HCT116 (cell line): ENCODE measurements at regions not wholly inside any gene's neighbourhood (a gene's known extent, or its start where the extent isn't known, plus 50 kb on each side); places are given as distances from the start of the nearest gene placed in this dataset.

Experiments used
- ATAC-seq: fragments of 200-7000 bp; cut with Tn5 transposase; 2 replicates; pipeline ENCODE4 v1.9.1; 2020; ENCODE audit warnings: mild to moderate bottlenecking, moderate library complexity
- BruUV-seq: library from RNA; stranded (reverse); fragments of 400-500 nt; replicated peaks from 2 replicates; lab custom pipeline; 2021; lab: Mats Ljungman, UMichigan
- CTCF ChIA-PET: fragments of 300-600 bp; sonication (Branson Sonifier 250); formaldehyde crosslinking; loops from one replicate; lab custom pipeline; 2021; ENCODE audit warnings: antibody characterized with exemption; lab: Charles Lee
- POLR2A ChIA-PET: fragments of 300-600, 350-600 bp; sonication (Branson Sonifier 250); formaldehyde crosslinking; loops from one replicate; lab custom pipeline; 2021; ENCODE audit warnings: antibody characterized with exemption; lab: Charles Lee
- RAD21 ChIA-PET, 2 experiments: fragments of 300-600 bp; sonication (Branson Sonifier 250); formaldehyde crosslinking; loops; one replicate each; lab custom pipeline; 2023; ENCODE audit warnings: low total read pairs in 2 of 2; ENCODE audit not compliant: uncharacterized antibody in 2 of 2, unreplicated experiment in 2 of 2, low non-redundant PET in 1 of 2; lab: Charles Lee
- DNase-seq: peaks from one replicate; pipeline ENCODE4 v3.0.0-alpha.2; 2010; ENCODE audit warnings: low read depth, low spot score
- H2AFZ ChIP-seq: fragments of 200-600 bp; shearing (Covaris generic), sonication (generic); 2 replicates; pipeline ENCODE4 v1.6.1; 2017; ENCODE audit warnings: low read depth, mixed run types, mixed read lengths, antibody characterized with exemption, low read length; ENCODE audit not compliant: poor library complexity, severe bottlenecking
- H3K27ac ChIP-seq: 2 replicates; pipeline ENCODE4 v1.5.1; 2012; ENCODE audit warnings: low read depth, low read length
- H3K27me3 ChIP-seq: fragments of 200-600 bp; sonication (generic); 2 replicates; pipeline ENCODE4 v1.6.1; 2016; ENCODE audit warnings: mixed run types, low read length, mixed read lengths; ENCODE audit not compliant: insufficient read depth
- H3K36me3 ChIP-seq, 2 experiments: fragments of 200-500 bp in 1 of 2; fragments of 200-600 bp in 1 of 2; sonication (Bioruptor generic) in 1 of 2; sonication (generic) in 1 of 2; 2 replicates each; pipeline versions ENCODE4 v1.5.1 to v1.6.1; 2014 to 2016; ENCODE audit warnings: low read length in 2 of 2, inconsistent platforms in 1 of 2, mixed read lengths in 1 of 2, mixed run types in 1 of 2; ENCODE audit not compliant: insufficient read depth in 2 of 2, control insufficient read depth in 1 of 2
- H3K4me1 ChIP-seq, 2 experiments: fragments of 200-600 bp in 1 of 2; sonication (generic) in 1 of 2; 2 replicates each; pipeline versions ENCODE4 v1.5.1 to v1.6.1; 2012 to 2017; ENCODE audit warnings: low read length in 2 of 2, inconsistent platforms in 1 of 2, mild to moderate bottlenecking in 1 of 2, mixed read lengths in 1 of 2, mixed run types in 1 of 2, moderate library complexity in 1 of 2; ENCODE audit not compliant: insufficient read depth in 2 of 2, control insufficient read depth in 1 of 2
- H3K4me2 ChIP-seq: fragments of 200-600 bp; sonication (generic); 2 replicates; pipeline ENCODE4 v1.6.1; 2017; ENCODE audit warnings: mixed run types, low read length, mixed read lengths
- H3K4me3 ChIP-seq, 2 experiments: fragments of 200-600 bp in 1 of 2; sonication (generic) in 1 of 2; replicated peaks in 1 of 2; 2 replicates each; pipeline ENCODE4 v1.5.1; 2011 to 2016; ENCODE audit warnings: low read length in 2 of 2, control low read depth in 1 of 2, low read depth in 1 of 2, mild to moderate bottlenecking in 1 of 2, mixed read lengths in 1 of 2, mixed run types in 1 of 2
- H3K79me2 ChIP-seq: fragments of 200-600 bp; sonication (generic); 2 replicates; pipeline ENCODE4 v1.6.1; 2017; ENCODE audit warnings: mild to moderate bottlenecking, mixed run types, low read length, moderate library complexity, mixed read lengths; ENCODE audit not compliant: insufficient read depth
- H3K9ac ChIP-seq: fragments of 200-600 bp; sonication (generic); 2 replicates; pipeline ENCODE4 v1.6.1; 2016; ENCODE audit warnings: low read length, mixed read lengths
- H3K9me2 ChIP-seq: fragments of 200-600 bp; sonication (generic), shearing (Covaris generic); 2 replicates; pipeline ENCODE4 v1.6.1; 2017; ENCODE audit warnings: mixed run types, mild to moderate bottlenecking, moderate library complexity; ENCODE audit not compliant: insufficient read depth
- H3K9me3 ChIP-seq, 2 experiments: fragments of 200-500 bp in 1 of 2; fragments of 200-600 bp in 1 of 2; sonication (Bioruptor generic) in 1 of 2; sonication (generic) in 1 of 2; 2 replicates each; pipeline ENCODE4 v1.6.1; 2014 to 2017; ENCODE audit warnings: low read length in 2 of 2, mixed read lengths in 2 of 2, inconsistent platforms in 1 of 2, low read depth in 1 of 2, mild to moderate bottlenecking in 1 of 2, mixed run types in 1 of 2, moderate library complexity in 1 of 2; ENCODE audit not compliant: control insufficient read depth in 1 of 2, insufficient read depth in 1 of 2
- H4K20me1 ChIP-seq: fragments of 200-600 bp; sonication (generic), shearing (Covaris generic); 2 replicates; pipeline ENCODE4 v1.6.1; 2017; ENCODE audit warnings: mixed run types, mild to moderate bottlenecking, moderate library complexity; ENCODE audit not compliant: insufficient read depth
- CBX3 ChIP-seq: IDR thresholded peaks from 2 replicates; pipeline ENCODE4 v1.6.1; 2012; ENCODE audit warnings: low read depth
- CEBPB ChIP-seq: IDR thresholded peaks from 2 replicates; pipeline ENCODE4 v1.6.1; 2012; ENCODE audit warnings: low read depth
- CTCF ChIP-seq, 3 experiments: fragments of 200-600 bp in 1 of 3; sonication (generic) in 1 of 3; IDR thresholded peaks in 2 of 3; conservative IDR thresholded peaks in 1 of 3; 2 replicates each; pipeline ENCODE4 v1.5.1; 2012 to 2017; ENCODE audit warnings: low read depth in 2 of 3, low read length in 2 of 3, antibody characterized with exemption in 1 of 3, borderline replicate concordance in 1 of 3, control low read depth in 1 of 3, mild to moderate bottlenecking in 1 of 3, mixed read lengths in 1 of 3, mixed run types in 1 of 3, moderate library complexity in 1 of 3; ENCODE audit not compliant: insufficient read depth in 1 of 3
- EGR1 ChIP-seq: IDR thresholded peaks from 2 replicates; pipeline ENCODE4 v1.6.1; 2012; ENCODE audit warnings: low read depth
- ELF1 ChIP-seq: IDR thresholded peaks from 2 replicates; pipeline ENCODE4 v1.6.1; 2012; ENCODE audit warnings: low read depth, borderline replicate concordance
- EZH2 ChIP-seq: fragments of 200-600 bp; sonication (generic); IDR thresholded peaks from 2 replicates; pipeline ENCODE4 v1.6.1; 2017; ENCODE audit warnings: antibody characterized with exemption, mixed run types
- FOSL1 ChIP-seq: IDR thresholded peaks from 2 replicates; pipeline ENCODE4 v1.6.1; 2012; ENCODE audit warnings: low read depth
- JUND ChIP-seq: IDR thresholded peaks from 2 replicates; pipeline ENCODE4 v1.6.1; 2012
- SP1 ChIP-seq: IDR thresholded peaks from 2 replicates; pipeline ENCODE4 v1.6.1; 2012; ENCODE audit warnings: low read depth
- TCF7L2 ChIP-seq: IDR thresholded peaks from 2 replicates; pipeline ENCODE4 v1.7.0; 2011; ENCODE audit warnings: borderline replicate concordance, inconsistent platforms; ENCODE audit not compliant: insufficient read depth, insufficient read length; ENCODE audit errors: extremely low read depth
- ZNF274 ChIP-seq: fragments of 200-500 bp; sonication (Bioruptor generic); IDR thresholded peaks from 2 replicates; pipeline ENCODE4 v1.6.1; 2014; ENCODE audit warnings: mild to moderate bottlenecking, low read depth, low read length, inconsistent platforms
- intact Hi-C: fragments of 100-400 bp; cut with micrococcal nuclease; formaldehyde crosslinking; loops from 2 replicates; pipeline ENCODE4 v1.10.0; 2022
- TF ChIP-seq, protein P1 (sequence below): IDR thresholded peaks from 2 replicates; pipeline ENCODE4 v1.6.1; 2012; ENCODE audit warnings: low read depth

- Histone ChIP-seq H3K9me2 (no peaks in the 10 kb centered on the region), H3K36me3 (no peaks in the 10 kb centered on the region), H3K9me3 (peaks cover 23 to 28% of the 10 kb centered on the region in 2 experiments; a peak in 2 of 4 replicates), H3K4me2 (no peak overlapping the region), H3K4me3 (no peak overlapping the region), H3K27me3 (no peaks in the 10 kb centered on the region), H3K79me2 (no peaks in the 10 kb centered on the region), H2AFZ (no peak overlapping the region), H3K9ac (no peak overlapping the region), H3K27ac (no peak overlapping the region), H3K4me1 (no peaks in the 10 kb centered on the region), H4K20me1 (no peaks in the 10 kb centered on the region)
- POLR2A ChIA-PET: no interaction called here
- CTCF ChIA-PET: no interaction called here
- TF ChIP-seq CTCF (IDR thresholded peaks at IDR 0.05 in 2 of 3, conservative IDR thresholded peaks at IDR 0.05 in 1 of 3; ENCODE audit: borderline replicate concordance in 1 of 3, insufficient read depth in 1 of 3, low read depth in 2 of 3, low read length in 2 of 3) (no peak), CBX3 (no peak), EZH2 (no peak), FOSL1 (no peak), ZNF274 (no peak), JUND (no peak), ELF1 (no peak), EGR1 (no peak), SP1 (no peak), CEBPB (no peak), TCF7L2 (no peak)
- TF ChIP-seq, protein P1, sequence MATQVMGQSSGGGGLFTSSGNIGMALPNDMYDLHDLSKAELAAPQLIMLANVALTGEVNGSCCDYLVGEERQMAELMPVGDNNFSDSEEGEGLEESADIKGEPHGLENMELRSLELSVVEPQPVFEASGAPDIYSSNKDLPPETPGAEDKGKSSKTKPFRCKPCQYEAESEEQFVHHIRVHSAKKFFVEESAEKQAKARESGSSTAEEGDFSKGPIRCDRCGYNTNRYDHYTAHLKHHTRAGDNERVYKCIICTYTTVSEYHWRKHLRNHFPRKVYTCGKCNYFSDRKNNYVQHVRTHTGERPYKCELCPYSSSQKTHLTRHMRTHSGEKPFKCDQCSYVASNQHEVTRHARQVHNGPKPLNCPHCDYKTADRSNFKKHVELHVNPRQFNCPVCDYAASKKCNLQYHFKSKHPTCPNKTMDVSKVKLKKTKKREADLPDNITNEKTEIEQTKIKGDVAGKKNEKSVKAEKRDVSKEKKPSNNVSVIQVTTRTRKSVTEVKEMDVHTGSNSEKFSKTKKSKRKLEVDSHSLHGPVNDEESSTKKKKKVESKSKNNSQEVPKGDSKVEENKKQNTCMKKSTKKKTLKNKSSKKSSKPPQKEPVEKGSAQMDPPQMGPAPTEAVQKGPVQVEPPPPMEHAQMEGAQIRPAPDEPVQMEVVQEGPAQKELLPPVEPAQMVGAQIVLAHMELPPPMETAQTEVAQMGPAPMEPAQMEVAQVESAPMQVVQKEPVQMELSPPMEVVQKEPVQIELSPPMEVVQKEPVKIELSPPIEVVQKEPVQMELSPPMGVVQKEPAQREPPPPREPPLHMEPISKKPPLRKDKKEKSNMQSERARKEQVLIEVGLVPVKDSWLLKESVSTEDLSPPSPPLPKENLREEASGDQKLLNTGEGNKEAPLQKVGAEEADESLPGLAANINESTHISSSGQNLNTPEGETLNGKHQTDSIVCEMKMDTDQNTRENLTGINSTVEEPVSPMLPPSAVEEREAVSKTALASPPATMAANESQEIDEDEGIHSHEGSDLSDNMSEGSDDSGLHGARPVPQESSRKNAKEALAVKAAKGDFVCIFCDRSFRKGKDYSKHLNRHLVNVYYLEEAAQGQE: no peak
- intact Hi-C loops: no loop called here
- DNase-seq (no peak), ATAC-seq (no peak)
- no TSS peak for BruUV-seq
- RAD21 ChIA-PET: no interaction called here
Observed at GRCh38 chr5:3694819-3695218, 99.2 kb downstream of the IRX1 start.
